Karpas-422 (cell line): ENCODE measurements at regions not wholly inside any gene's neighbourhood (a gene's known extent, or its start where the extent isn't known, plus 50 kb on each side); places are given as distances from the start of the nearest gene placed in this dataset.

Experiments
- DNase-seq: peaks from one replicate; pipeline ENCODE4 v3.0.0-alpha.2; 2015
- H2AFZ ChIP-seq: fragments of 200-600 bp; sonication (generic); 2 replicates; pipeline ENCODE4 v1.6.1; 2014; ENCODE audit warnings: antibody characterized with exemption, low read length, mixed read lengths
- H3K27ac ChIP-seq: fragments of 200-600 bp; sonication (generic); 2 replicates; pipeline ENCODE4 v1.5.1; 2014; ENCODE audit warnings: mild to moderate bottlenecking, low read length, moderate library complexity
- H3K27me3 ChIP-seq: fragments of 200-600 bp; sonication (generic); 2 replicates; pipeline ENCODE4 v1.6.1; 2014; ENCODE audit warnings: low read length, mixed read lengths
- H3K36me3 ChIP-seq: fragments of 200-600 bp; sonication (generic); 2 replicates; pipeline ENCODE4 v1.6.1; 2014; ENCODE audit warnings: low read length, mixed read lengths; ENCODE audit not compliant: insufficient read depth
- H3K4me1 ChIP-seq: fragments of 200-600 bp; sonication (generic); 2 replicates; pipeline ENCODE4 v1.6.1; 2014; ENCODE audit warnings: mild to moderate bottlenecking, low read length, mixed read lengths
- H3K4me2 ChIP-seq: fragments of 200-600 bp; sonication (generic); 2 replicates; pipeline ENCODE4 v1.6.1; 2014; ENCODE audit warnings: low read length, low read depth, mild to moderate bottlenecking; ENCODE audit not compliant: poor library complexity, severe bottlenecking
- H3K4me3 ChIP-seq: fragments of 200-600 bp; sonication (generic); 2 replicates; pipeline ENCODE4 v1.5.1; 2014; ENCODE audit warnings: mild to moderate bottlenecking, antibody characterized with exemption, low read length, mixed read lengths
- H3K79me2 ChIP-seq: fragments of 200-600 bp; sonication (generic); 2 replicates; pipeline ENCODE4 v1.6.1; 2014; ENCODE audit warnings: mild to moderate bottlenecking, low read length, mixed read lengths
- H3K9ac ChIP-seq: fragments of 200-600 bp; sonication (generic); 2 replicates; pipeline ENCODE4 v1.6.0; 2014; ENCODE audit warnings: low read length
- H3K9me2 ChIP-seq: fragments of 200-600 bp; sonication (generic), shearing (Covaris generic); replicated peaks from 2 replicates; pipeline ENCODE4 v1.6.0; 2014; ENCODE audit warnings: mild to moderate bottlenecking, low read length, moderate library complexity; ENCODE audit not compliant: insufficient read depth
- H3K9me3 ChIP-seq: fragments of 300-700, 200-600 bp; sonication (generic); 2 replicates; pipeline ENCODE4 v1.6.1; 2014; ENCODE audit warnings: low read length, mixed read lengths
- H4K20me1 ChIP-seq: fragments of 200-600 bp; sonication (generic); 2 replicates; pipeline ENCODE4 v1.6.1; 2014; ENCODE audit warnings: mild to moderate bottlenecking, antibody characterized with exemption, low read length, low read depth; ENCODE audit not compliant: insufficient read depth

- Histone ChIP-seq H3K4me1 (no peaks in the 10 kb centered on the region), H3K4me2 (no peak overlapping the region), H3K36me3 (no peaks in the 10 kb centered on the region), H3K9ac (no peak overlapping the region), H2AFZ (peak overlapping the region; percentile 8; the same call in 1 of the 2 replicates), H3K4me3 (no peak overlapping the region), H3K9me3 (no peaks in the 10 kb centered on the region), H3K27me3 (no peaks in the 10 kb centered on the region), H3K79me2 (no peaks in the 10 kb centered on the region), H3K27ac (no peak overlapping the region), H3K9me2 (no peaks in the 10 kb centered on the region), H4K20me1 (no peaks in the 10 kb centered on the region)
- DNase-seq, result peak; percentile 49
Measured at GRCh38 chr12:107967170-107967569, 161.9 kb upstream of the WSCD2 start.

DNA sequence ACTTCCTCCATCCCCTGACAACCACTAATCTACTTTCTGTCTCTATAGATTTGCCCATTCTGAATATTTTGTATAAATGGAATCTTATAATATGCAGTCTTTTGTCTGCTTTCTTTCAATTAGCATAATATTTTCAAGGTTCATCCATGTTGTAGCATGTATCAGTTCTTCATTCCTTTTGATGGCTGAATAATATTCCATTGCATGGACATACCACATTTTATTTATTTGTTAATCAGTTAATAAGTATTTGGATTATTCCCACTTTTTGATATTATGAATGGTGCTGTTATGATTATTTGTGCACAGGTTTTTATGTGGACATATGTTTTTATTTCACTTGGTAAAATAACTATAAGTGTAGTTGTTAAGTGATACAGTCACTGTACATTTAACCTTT lies 155.1 kb upstream of the WSCD2 start:
- no peak for DNase-seq
- no peak overlapping the region for H2AFZ ChIP-seq
- no peak overlapping the region for H3K27ac ChIP-seq
- no peaks in the 10 kb centered on the region for H3K36me3 ChIP-seq
- no peaks in the 10 kb centered on the region for H3K79me2 ChIP-seq
- H3K9me2 ChIP-seq, result no peaks in the 10 kb centered on the region
- no peaks in the 10 kb centered on the region for H4K20me1 ChIP-seq
- peaks cover 5% of the 10 kb centered on the region; the same call in 1 of the 2 replicates for H3K9me3 ChIP-seq
- no peaks in the 10 kb centered on the region for H3K27me3 ChIP-seq
- no peak overlapping the region for H3K4me2 ChIP-seq
- no peaks in the 10 kb centered on the region for H3K4me1 ChIP-seq
- H3K4me3 ChIP-seq, result no peak overlapping the region
- H3K9ac ChIP-seq, result no peak overlapping the region

GRCh38 chr12:107976331-107976730 lies 152.8 kb upstream of the WSCD2 start:
- no peaks in the 10 kb centered on the region for H3K79me2 ChIP-seq
- no peaks in the 10 kb centered on the region for H3K36me3 ChIP-seq
- peaks cover 5% of the 10 kb centered on the region; the same call in 1 of the 2 replicates for H3K9me3 ChIP-seq
- H3K9ac ChIP-seq, result no peak overlapping the region
- H3K4me3 ChIP-seq, result no peak overlapping the region
- no peaks in the 10 kb centered on the region for H3K9me2 ChIP-seq
- no peaks in the 10 kb centered on the region for H3K4me1 ChIP-seq
- no peak overlapping the region for H3K27ac ChIP-seq
- H2AFZ ChIP-seq, result no peak overlapping the region
- no peak overlapping the region for H3K4me2 ChIP-seq
- H4K20me1 ChIP-seq, result no peaks in the 10 kb centered on the region
- no peak for DNase-seq
- no peaks in the 10 kb centered on the region for H3K27me3 ChIP-seq

- Histone ChIP-seq H3K27ac (no peak overlapping the region), H3K9ac (no peak overlapping the region), H3K4me1 (no peaks in the 10 kb centered on the region), H3K79me2 (no peaks in the 10 kb centered on the region), H3K9me3 (peaks cover 5% of the 10 kb centered on the region; the same call in 1 of the 2 replicates), H3K4me3 (no peak overlapping the region), H3K27me3 (no peaks in the 10 kb centered on the region), H3K9me2 (no peaks in the 10 kb centered on the region), H2AFZ (no peak overlapping the region), H3K36me3 (no peaks in the 10 kb centered on the region), H4K20me1 (no peaks in the 10 kb centered on the region), H3K4me2 (no peak overlapping the region)
- no peak for DNase-seq
Measured at GRCh38 chr12:107978201-107978600, 150.9 kb upstream of the WSCD2 start.

- Histone ChIP-seq H3K9ac (no peak overlapping the region), H3K36me3 (no peaks in the 10 kb centered on the region), H4K20me1 (no peaks in the 10 kb centered on the region), H2AFZ (no peak overlapping the region), H3K4me1 (no peaks in the 10 kb centered on the region), H3K27me3 (no peaks in the 10 kb centered on the region), H3K9me3 (peaks cover 5% of the 10 kb centered on the region; the same call in 1 of the 2 replicates), H3K27ac (no peak overlapping the region), H3K9me2 (no peaks in the 10 kb centered on the region), H3K4me2 (no peak overlapping the region), H3K4me3 (no peak overlapping the region), H3K79me2 (no peaks in the 10 kb centered on the region)
- DNase-seq, result no peak
Measured at GRCh38 chr12:107978641-107979040, 150.4 kb upstream of the WSCD2 start.

DNA sequence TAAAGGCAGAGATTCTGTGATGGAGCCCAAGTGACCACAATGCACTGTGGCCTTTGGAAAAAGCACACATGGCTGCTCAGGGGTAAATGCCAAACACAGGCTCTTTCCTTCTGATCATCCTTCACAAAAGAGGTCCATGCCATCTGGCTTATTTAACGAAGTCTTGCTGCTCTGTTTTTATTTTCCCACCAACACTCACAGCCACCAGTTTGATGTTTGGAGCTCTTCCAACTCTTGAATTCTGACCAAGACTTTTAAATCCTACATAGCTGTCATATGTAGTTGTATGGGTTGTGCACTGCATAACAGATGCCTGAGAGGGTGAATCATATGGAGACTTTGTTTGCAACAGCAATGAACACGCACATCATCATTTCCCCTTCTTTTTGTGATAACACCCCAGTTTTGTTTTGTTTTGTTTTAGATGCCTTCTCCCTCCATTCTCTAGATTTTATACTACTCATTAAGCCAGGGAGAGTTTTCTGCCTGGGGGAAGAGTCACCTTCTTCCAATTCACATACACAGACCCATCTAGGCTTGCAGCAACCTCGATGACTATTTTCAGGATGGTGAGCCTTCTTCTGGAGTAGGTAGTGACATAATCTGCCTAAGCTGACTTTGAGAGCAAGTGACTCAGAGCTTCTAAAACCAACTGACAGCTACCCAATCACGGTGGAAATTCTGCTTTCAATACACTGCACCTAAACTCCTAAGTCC lies 145.2 kb upstream of the WSCD2 start:
- DNase-seq, result no peak
- no peak overlapping the region for H3K4me2 ChIP-seq

GRCh38 chr12:107984973-107985372 lies 144.1 kb upstream of the WSCD2 start:
- H3K4me2 ChIP-seq, result no peak overlapping the region
- no peaks in the 10 kb centered on the region for H4K20me1 ChIP-seq
- no peaks in the 10 kb centered on the region for H3K4me1 ChIP-seq
- no peak overlapping the region for H3K9ac ChIP-seq
- H3K9me3 ChIP-seq, result no peaks in the 10 kb centered on the region
- no peak overlapping the region for H3K4me3 ChIP-seq
- no peaks in the 10 kb centered on the region for H3K27me3 ChIP-seq
- DNase-seq, result no peak
- no peaks in the 10 kb centered on the region for H3K9me2 ChIP-seq
- H2AFZ ChIP-seq, result no peak overlapping the region
- H3K36me3 ChIP-seq, result no peaks in the 10 kb centered on the region
- H3K79me2 ChIP-seq, result no peaks in the 10 kb centered on the region
- no peak overlapping the region for H3K27ac ChIP-seq

More for the DNA sequence above, 145.2 kb upstream of the WSCD2 start:
- no peaks in the 10 kb centered on the region for H3K9me3 ChIP-seq
- no peaks in the 10 kb centered on the region for H4K20me1 ChIP-seq
- H3K36me3 ChIP-seq, result no peaks in the 10 kb centered on the region
- H3K79me2 ChIP-seq, result no peaks in the 10 kb centered on the region
- no peaks in the 10 kb centered on the region for H3K27me3 ChIP-seq
- H3K9ac ChIP-seq, result no peak overlapping the region
- H3K9me2 ChIP-seq, result no peaks in the 10 kb centered on the region
- no peak overlapping the region for H3K27ac ChIP-seq
- H3K4me1 ChIP-seq, result no peaks in the 10 kb centered on the region
- H2AFZ ChIP-seq, result no peak overlapping the region
- H3K4me3 ChIP-seq, result no peak overlapping the region

- Histone ChIP-seq H3K36me3 (no peaks in the 10 kb centered on the region), H3K9ac (no peak overlapping the region), H2AFZ (no peak overlapping the region), H3K27me3 (no peaks in the 10 kb centered on the region), H3K4me2 (no peak overlapping the region), H3K27ac (no peak overlapping the region), H3K9me3 (no peaks in the 10 kb centered on the region), H3K4me1 (no peaks in the 10 kb centered on the region), H3K4me3 (no peak overlapping the region), H3K9me2 (no peaks in the 10 kb centered on the region), H4K20me1 (no peaks in the 10 kb centered on the region), H3K79me2 (no peaks in the 10 kb centered on the region)
- no peak for DNase-seq
Measured at GRCh38 chr12:107986183-107986582, 142.9 kb upstream of the WSCD2 start.
